Fibroblast of pulmonary artery (primary cell): ENCODE measurements at regions not wholly inside any gene's neighbourhood (a gene's known extent, or its start where the extent isn't known, plus 50 kb on each side); places are given as distances from the start of the nearest gene placed in this dataset.
A peak's percentile ranks its signal among the peaks of the same experiment; 100 is the strongest.
"Not testable (repeated sequence)": the region's sequence is repeated elsewhere in the genome, so short reads cannot be mapped to it uniquely, and the experiment has no call there.

ENCODE experiments used
- DNase-seq: peaks from one replicate; pipeline ENCODE4 v3.0.0-alpha.2; 2010; ENCODE audit warnings: low read depth
- H3K4me3 ChIP-seq: replicated peaks from 2 replicates; pipeline ENCODE4 v1.5.1; 2011; ENCODE audit warnings: low read depth, mild to moderate bottlenecking, control low read depth, low read length, moderate library complexity
- CTCF ChIP-seq: IDR thresholded peaks from 2 replicates; pipeline ENCODE4 v1.5.1; 2011; ENCODE audit warnings: mild to moderate bottlenecking, control low read depth, low read length, inconsistent platforms; ENCODE audit errors: missing control alignments

GRCh38 chr6:11407414-11407813 is 130.1 kb upstream of the TMEM170B start:
- TF ChIP-seq CTCF = no peak
- DNase-seq = no peak
- no peak overlapping the region for H3K4me3 ChIP-seq

- no peak for DNase-seq
- H3K4me3 ChIP-seq = no peak overlapping the region
- TF ChIP-seq CTCF = no peak
Measured at GRCh38 chr6:11404838-11405237, 132.7 kb upstream of the TMEM170B start.

- H3K4me3 ChIP-seq = no peak overlapping the region
- DNase-seq = no peak
- TF ChIP-seq CTCF = no peak
Measured at GRCh38 chr6:11404081-11404480, 133.5 kb upstream of the TMEM170B start.

GRCh38 chr6:11403035-11403601 is 134.4 kb upstream of the TMEM170B start:
- no peak overlapping the region for H3K4me3 ChIP-seq
- TF ChIP-seq CTCF = no peak
- DNase-seq = no peak

- H3K4me3 ChIP-seq, DNase-seq: not testable (repeated sequence)
Measured at GRCh38 chr6:11402581-11402980, 135.0 kb upstream of the TMEM170B start.

GRCh38 chr6:11401954-11402353 is 135.6 kb upstream of the TMEM170B start:
- not testable (repeated sequence) for DNase-seq, H3K4me3 ChIP-seq

- TF ChIP-seq CTCF = no peak
- peak; percentile 51 for DNase-seq
Measured at GRCh38 chr6:11398451-11399326, 138.9 kb upstream of the TMEM170B start.

More at GRCh38 chr6:11398451-11399326, 138.9 kb upstream of the TMEM170B start:
- H3K4me3 ChIP-seq = no peak overlapping the region
